Loucy (cell line): ENCODE measurements at regions not wholly inside any gene's neighbourhood (a gene's known extent, or its start where the extent isn't known, plus 50 kb on each side); places are given as distances from the start of the nearest gene placed in this dataset.

Experiments
- H2AFZ ChIP-seq: fragments of 200-600 bp; sonication (generic); 2 replicates; pipeline ENCODE4 v1.6.0; 2016; ENCODE audit warnings: antibody characterized with exemption, mild to moderate bottlenecking, low read length, moderate library complexity
- H3F3A ChIP-seq: fragments of 200-600 bp; 2 replicates; pipeline ENCODE4 v1.6.0; 2016; ENCODE audit warnings: antibody characterized with exemption, low read depth, mild to moderate bottlenecking
- H3K27me3 ChIP-seq: fragments of 200-600 bp; sonication (generic); 2 replicates; pipeline ENCODE4 v1.6.1; 2014; ENCODE audit warnings: low read length, mild to moderate bottlenecking; ENCODE audit not compliant: insufficient read depth, poor library complexity, severe bottlenecking
- H3K36me3 ChIP-seq: fragments of 200-600 bp; sonication (generic); 2 replicates; pipeline ENCODE4 v1.6.1; 2016; ENCODE audit warnings: low read length; ENCODE audit not compliant: insufficient read depth
- H3K4me1 ChIP-seq: fragments of 200-600 bp; sonication (generic); 2 replicates; pipeline ENCODE4 v1.5.1; 2014; ENCODE audit warnings: low read length, mild to moderate bottlenecking; ENCODE audit not compliant: insufficient read depth, poor library complexity, severe bottlenecking
- H3K4me2 ChIP-seq: fragments of 200-600 bp; sonication (generic); 2 replicates; pipeline ENCODE4 v1.6.0; 2014; ENCODE audit warnings: antibody characterized with exemption, low read length, low read depth, mild to moderate bottlenecking; ENCODE audit not compliant: poor library complexity, severe bottlenecking
- H3K4me3 ChIP-seq: fragments of 200-600 bp; sonication (generic); 2 replicates; pipeline ENCODE4 v1.5.1; 2014; ENCODE audit warnings: low read length, mild to moderate bottlenecking, mixed read lengths; ENCODE audit not compliant: poor library complexity, severe bottlenecking
- H3K79me2 ChIP-seq: fragments of 200-600 bp; sonication (generic); 2 replicates; pipeline ENCODE4 v1.6.1; 2014; ENCODE audit warnings: low read length; ENCODE audit not compliant: insufficient read depth
- H3K9ac ChIP-seq: fragments of 200-600 bp; sonication (generic); 2 replicates; pipeline ENCODE4 v1.6.0; 2014; ENCODE audit warnings: mild to moderate bottlenecking, low read depth, low read length, moderate library complexity; ENCODE audit not compliant: poor library complexity, severe bottlenecking
- H3K9me2 ChIP-seq: fragments of 200-600 bp; sonication (generic); replicated peaks from 2 replicates; pipeline ENCODE4 v1.6.1; 2016; ENCODE audit warnings: low read depth, low read length, mixed read lengths
- H3K9me3 ChIP-seq: fragments of 200-600 bp; sonication (generic); 2 replicates; pipeline ENCODE4 v1.6.1; 2014; ENCODE audit warnings: mild to moderate bottlenecking, antibody characterized with exemption, low read length, low read depth; ENCODE audit not compliant: insufficient read depth
- H4K20me1 ChIP-seq: fragments of 200-600 bp; sonication (generic); 2 replicates; pipeline ENCODE4 v1.6.0; 2014; ENCODE audit warnings: antibody characterized with exemption, low read length, mild to moderate bottlenecking; ENCODE audit not compliant: insufficient read depth, poor library complexity, severe bottlenecking
- CTCF ChIP-seq: fragments of 200-600 bp; sonication (generic); conservative IDR thresholded peaks from 2 replicates; pipeline ENCODE4 v1.5.1; 2014; ENCODE audit warnings: mild to moderate bottlenecking, antibody characterized with exemption, low read length
- EZH2phosphoT487 ChIP-seq: fragments of 200-600 bp; IDR thresholded peaks from 2 replicates; pipeline ENCODE4 v1.6.1; 2018; ENCODE audit warnings: antibody characterized with exemption, mild to moderate bottlenecking, moderate library complexity, borderline replicate concordance

GRCh38 chr9:16033253-16033652 is 480.4 kb downstream of the CCDC171 start:
- no peak overlapping the region for H2AFZ ChIP-seq
- no peak overlapping the region for H3K9ac ChIP-seq
- peaks cover 3% of the 10 kb centered on the region for H3F3A ChIP-seq
- no peak overlapping the region for H3K4me3 ChIP-seq
- peaks cover 40% of the 10 kb centered on the region for H3K4me1 ChIP-seq
- H4K20me1 ChIP-seq = no peaks in the 10 kb centered on the region
- H3K4me2 ChIP-seq = no peak overlapping the region
- H3K9me2 ChIP-seq = no peaks in the 10 kb centered on the region
- H3K36me3 ChIP-seq = no peaks in the 10 kb centered on the region
- H3K9me3 ChIP-seq = no peaks in the 10 kb centered on the region
- no peak for TF ChIP-seq EZH2phosphoT487
- no peak for TF ChIP-seq CTCF
- no peaks in the 10 kb centered on the region for H3K27me3 ChIP-seq
- H3K79me2 ChIP-seq = no peaks in the 10 kb centered on the region

- Histone ChIP-seq H3K4me3 (no peak overlapping the region), H3K79me2 (no peaks in the 10 kb centered on the region), H3K27me3 (no peaks in the 10 kb centered on the region), H3K4me1 (peaks cover 33% of the 10 kb centered on the region), H3K9ac (no peak overlapping the region), H4K20me1 (no peaks in the 10 kb centered on the region), H3K9me3 (no peaks in the 10 kb centered on the region), H2AFZ (no peak overlapping the region), H3K4me2 (no peak overlapping the region), H3K9me2 (no peaks in the 10 kb centered on the region), H3F3A (peaks cover 3% of the 10 kb centered on the region), H3K36me3 (no peaks in the 10 kb centered on the region)
- no peak for TF ChIP-seq CTCF
- TF ChIP-seq EZH2phosphoT487 = no peak
Measured at GRCh38 chr9:16033921-16034691, 481.3 kb downstream of the CCDC171 start.

- Histone ChIP-seq H3K9me3 (no peaks in the 10 kb centered on the region), H3K4me2 (no peak overlapping the region), H3K9ac (no peak overlapping the region), H3K4me3 (no peak overlapping the region), H4K20me1 (no peaks in the 10 kb centered on the region), H3F3A (no peaks in the 10 kb centered on the region), H3K27me3 (no peaks in the 10 kb centered on the region), H3K79me2 (no peaks in the 10 kb centered on the region), H3K4me1 (peaks cover 3% of the 10 kb centered on the region), H3K9me2 (no peaks in the 10 kb centered on the region), H2AFZ (no peak overlapping the region), H3K36me3 (no peaks in the 10 kb centered on the region)
- TF ChIP-seq EZH2phosphoT487 (no peak), CTCF (peak; percentile 69)
Measured at GRCh38 chr9:16039218-16039987, 486.6 kb downstream of the CCDC171 start.
